ENCODE measurements at regions not wholly inside any gene's neighbourhood (a gene's known extent, or its start where the extent isn't known, plus 50 kb on each side); places are given as distances from the start of the nearest gene placed in this dataset.
A peak's percentile ranks its signal among the peaks of the same experiment; 100 is the strongest.

GRCh38 chr10:4532976-4533375 lies 293.0 kb upstream of the AKR1E2 start:
- DNase-seq (ENCODE audit: low read depth) (no peak), FAIRE-seq (no peak)

GRCh38 chr10:4532467-4532866 lies 293.5 kb upstream of the AKR1E2 start:
- TF ChIP-seq CTCF (IDR thresholded peaks at IDR 0.05; ENCODE audit: insufficient read depth, low read length, severe bottlenecking), result no peak
- Histone ChIP-seq H3K36me3 (ENCODE audit: control insufficient read depth, insufficient read depth, low read length) (no peaks in the 10 kb centered on the region), H3K4me3 (ENCODE audit: low read depth, low read length) (no peak overlapping the region), H3K27me3 (ENCODE audit: control insufficient read depth, insufficient read depth, low read length) (no peaks in the 10 kb centered on the region)
- DNase-seq (ENCODE audit: low read depth) (peak; percentile 93), FAIRE-seq (no peak)

More at GRCh38 chr10:4532976-4533375, 293.0 kb upstream of the AKR1E2 start:
- Histone ChIP-seq H3K27me3 (ENCODE audit: control insufficient read depth, insufficient read depth, low read length) (no peaks in the 10 kb centered on the region), H3K4me3 (ENCODE audit: low read depth, low read length) (no peak overlapping the region), H3K36me3 (ENCODE audit: control insufficient read depth, insufficient read depth, low read length) (no peaks in the 10 kb centered on the region)
- TF ChIP-seq CTCF (IDR thresholded peaks at IDR 0.05; ENCODE audit: insufficient read depth, low read length, severe bottlenecking), result no peak

GRCh38 chr10:4532011-4532410 lies 294.0 kb upstream of the AKR1E2 start:
- DNase-seq (ENCODE audit: low read depth) (no peak), FAIRE-seq (no peak)
- TF ChIP-seq CTCF (IDR thresholded peaks at IDR 0.05; ENCODE audit: insufficient read depth, low read length, severe bottlenecking), result no peak
- Histone ChIP-seq H3K27me3 (ENCODE audit: control insufficient read depth, insufficient read depth, low read length) (no peaks in the 10 kb centered on the region), H3K36me3 (ENCODE audit: control insufficient read depth, insufficient read depth, low read length) (no peaks in the 10 kb centered on the region), H3K4me3 (ENCODE audit: low read depth, low read length) (no peak overlapping the region)

GRCh38 chr10:4529266-4529665 lies 296.7 kb upstream of the AKR1E2 start:
- TF ChIP-seq CTCF (IDR thresholded peaks at IDR 0.05; ENCODE audit: insufficient read depth, low read length, severe bottlenecking), result no peak
- DNase-seq (ENCODE audit: low read depth) (no peak), FAIRE-seq (no peak)
- no peaks in the 10 kb centered on the region for H3K27me3 ChIP-seq (ENCODE audit: control insufficient read depth, insufficient read depth, low read length)
- H3K4me3 ChIP-seq (ENCODE audit: low read depth, low read length), result no peak overlapping the region
- H3K36me3 ChIP-seq (ENCODE audit: control insufficient read depth, insufficient read depth, low read length), result no peaks in the 10 kb centered on the region

- H3K36me3 ChIP-seq (ENCODE audit: control insufficient read depth, insufficient read depth, low read length), result no peaks in the 10 kb centered on the region
- DNase-seq (ENCODE audit: low read depth), result peak; percentile 63
- no peak for TF ChIP-seq CTCF (IDR thresholded peaks at IDR 0.05; ENCODE audit: insufficient read depth, low read length, severe bottlenecking)
- no peak for FAIRE-seq
- H3K27me3 ChIP-seq (ENCODE audit: control insufficient read depth, insufficient read depth, low read length), result no peaks in the 10 kb centered on the region
- no peak overlapping the region for H3K4me3 ChIP-seq (ENCODE audit: low read depth, low read length)
Observed at GRCh38 chr10:4527281-4527970, 298.6 kb upstream of the AKR1E2 start.

- Histone ChIP-seq H3K36me3 (ENCODE audit: control insufficient read depth, insufficient read depth, low read length) (no peaks in the 10 kb centered on the region), H3K4me3 (ENCODE audit: low read depth, low read length) (no peak overlapping the region), H3K27me3 (ENCODE audit: control insufficient read depth, insufficient read depth, low read length) (no peaks in the 10 kb centered on the region)
- FAIRE-seq (no peak), DNase-seq (ENCODE audit: low read depth) (no peak)
- TF ChIP-seq CTCF (IDR thresholded peaks at IDR 0.05; ENCODE audit: insufficient read depth, low read length, severe bottlenecking), result no peak
Observed at GRCh38 chr10:4526311-4526731, 299.7 kb upstream of the AKR1E2 start.

Measured in bronchial epithelial cell (primary cell).